B cell (primary cell): ENCODE measurements at regions not wholly inside any gene's neighbourhood (a gene's known extent, or its start where the extent isn't known, plus 50 kb on each side); places are given as distances from the start of the nearest gene placed in this dataset.

Experiments
- ATAC-seq: fragments of 200-7000 bp; cut with Tn5 transposase; one replicate; pipeline ENCODE4 v1.10.0; 2021; ENCODE audit warnings: low read depth, mild to moderate bottlenecking, moderate number of reproducible peaks, moderate library complexity
- CTCF ChIA-PET: fragments of 350-600 bp; sonication (Branson Sonifier 250); formaldehyde crosslinking; loops from one replicate; lab custom pipeline; 2021; ENCODE audit warnings: antibody characterized with exemption, inconsistent platforms; lab: Charles Lee
- POLR2A ChIA-PET: fragments of 350-600 bp; sonication (Branson Sonifier 250); formaldehyde crosslinking; loops from one replicate; lab custom pipeline; 2021; ENCODE audit warnings: antibody characterized with exemption; lab: Charles Lee
- DNase-seq: peaks from one replicate; pipeline ENCODE4 v3.0.0; 2013
- H2AFZ ChIP-seq: 2 replicates; pipeline ENCODE4 v1.6.1; 2012; ENCODE audit warnings: mild to moderate bottlenecking, low read depth, low read length; ENCODE audit not compliant: insufficient read depth, poor library complexity, severe bottlenecking
- H3K27ac ChIP-seq, 2 donors: 1 replicate in 1 of 2; 2 replicates in 1 of 2; pipeline ENCODE4 v1.5.1; 2012 to 2013; ENCODE audit warnings: low read length in 2 of 2, mild to moderate bottlenecking in 2 of 2, moderate library complexity in 1 of 2
- H3K27me3 ChIP-seq, 4 experiments: fragments of 200-600 bp in 1 of 4; sonication (generic) in 1 of 4; replicated peaks in 1 of 4; 1 replicate in 2 of 4; 2 replicates in 2 of 4; pipeline versions ENCODE4 v1.6.1 to v1.7.0; 2013 to 2016; ENCODE audit warnings: low read length in 3 of 4, mild to moderate bottlenecking in 2 of 4, mixed read lengths in 1 of 4, moderate library complexity in 1 of 4; ENCODE audit not compliant: insufficient read depth in 4 of 4, control insufficient read depth in 3 of 4; ENCODE audit errors: control extremely low read depth in 1 of 4
- H3K36me3 ChIP-seq, 2 experiments: replicated peaks in 1 of 2; 1 replicate in 1 of 2; 2 replicates in 1 of 2; pipeline versions ENCODE4 v1.6.1 to v1.7.1; 2013; ENCODE audit warnings: low read length in 1 of 2; ENCODE audit not compliant: insufficient read depth in 2 of 2, control insufficient read depth in 1 of 2; ENCODE audit errors: control extremely low read depth in 1 of 2, extremely low read depth in 1 of 2
- H3K4me1 ChIP-seq, 2 donors: fragments of 200-600 bp in 1 of 2; sonication (generic) in 1 of 2; 1 replicate in 1 of 2; 2 replicates in 1 of 2; pipeline versions ENCODE4 v1.5.1 to v1.6.1; 2013 to 2017; ENCODE audit warnings: low read length in 2 of 2; ENCODE audit not compliant: control insufficient read depth in 2 of 2, insufficient read depth in 2 of 2
- H3K4me2 ChIP-seq: replicated peaks from 2 replicates; pipeline ENCODE3; 2012; ENCODE audit warnings: mild to moderate bottlenecking, low read depth, low read length; ENCODE audit not compliant: poor library complexity, severe bottlenecking
- H3K4me3 ChIP-seq, 5 experiments: fragments of 200-600 bp in 1 of 5; sonication (generic) in 1 of 5; 1 replicate in 3 of 5; 2 replicates in 2 of 5; pipeline versions ENCODE4 v1.5.1 to v1.7.0; 2011 to 2016; ENCODE audit warnings: low read length in 4 of 5, mild to moderate bottlenecking in 4 of 5, low read depth in 2 of 5, control low read depth in 1 of 5, moderate library complexity in 1 of 5; ENCODE audit not compliant: insufficient read depth in 1 of 5; ENCODE audit errors: control extremely low read depth in 1 of 5, extremely low read depth in 1 of 5
- H3K79me2 ChIP-seq: fragments of 200-600 bp; sonication (generic); one replicate; pipeline ENCODE4 v1.6.0; 2016; ENCODE audit warnings: low read length; ENCODE audit not compliant: control insufficient read depth, insufficient read depth
- H3K9ac ChIP-seq: fragments of 200-600 bp; sonication (generic); 2 replicates; pipeline ENCODE4 v1.6.1; 2017; ENCODE audit warnings: mild to moderate bottlenecking, low read length, moderate library complexity
- H3K9me3 ChIP-seq, 3 donors: one replicate each; pipeline versions ENCODE4 v1.6.1 to v1.7.1; 2013; ENCODE audit warnings: low read length in 2 of 3; ENCODE audit not compliant: control insufficient read depth in 2 of 3, insufficient read depth in 1 of 3; ENCODE audit errors: control extremely low read depth in 1 of 3
- H4K20me1 ChIP-seq: 2 replicates; pipeline ENCODE4 v1.6.0; 2012; ENCODE audit warnings: mild to moderate bottlenecking, low read length; ENCODE audit not compliant: insufficient read depth, control insufficient read depth, poor library complexity, severe bottlenecking
- H3K27ac Mint-ChIP-seq: one replicate; pipeline ENCODE4 v1.8.0; 2021; ENCODE audit warnings: mixed read lengths
- H3K27me3 Mint-ChIP-seq: one replicate; pipeline ENCODE4 v1.8.0; 2021; ENCODE audit warnings: mixed read lengths
- H3K4me1 Mint-ChIP-seq: one replicate; pipeline ENCODE4 v1.8.0; 2021; ENCODE audit warnings: mixed read lengths
- H3K4me3 Mint-ChIP-seq: one replicate; pipeline ENCODE4 v1.8.0; 2021; ENCODE audit warnings: mixed read lengths
- H3K9me3 Mint-ChIP-seq: one replicate; pipeline ENCODE4 v1.8.0; 2022; ENCODE audit warnings: mixed read lengths; ENCODE audit not compliant: insufficient read depth
- CTCF ChIP-seq: fragments of 200-600 bp; IDR thresholded peaks from one replicate; pipeline ENCODE4 v1.8.0; 2022; ENCODE audit warnings: antibody characterized with exemption, mild to moderate bottlenecking
- EZH2 ChIP-seq: IDR thresholded peaks from 2 replicates; pipeline ENCODE4 v1.6.1; 2012; ENCODE audit warnings: borderline replicate concordance, low read depth, mild to moderate bottlenecking, moderate library complexity, low read length; ENCODE audit not compliant: insufficient read depth, poor library complexity, severe bottlenecking
- WGBS: methylation state at CpG from one replicate; pipeline ENCODE4 v1.1.5; 2013; ENCODE audit warnings: missing lambda C conversion rate; ENCODE audit not compliant: insufficient coverage; 5-methylcytosine and 5-hydroxymethylcytosine counted together
- intact Hi-C: fragments of 100-400 bp; cut with micrococcal nuclease; formaldehyde crosslinking; loops from one replicate; pipeline ENCODE4 v1.10.0; 2022

GRCh38 chr4:177562859-177563258 is 120.6 kb upstream of the AGA start:
- DNase-seq, result no peak
- Mint-ChIP-seq H3K4me3 (no peak overlapping the region), H3K27me3 (no peaks in the 10 kb centered on the region), H3K4me1 (no peaks in the 10 kb centered on the region), H3K9me3 (no peaks in the 10 kb centered on the region), H3K27ac (no peak overlapping the region)
- no peak overlapping the region for H3K27ac ChIP-seq
- no peaks in the 10 kb centered on the region for H3K27me3 ChIP-seq
- H3K4me2 ChIP-seq, result no peak overlapping the region
- H3K4me3 ChIP-seq, result no peak overlapping the region
- POLR2A ChIA-PET, result no interaction called here
- H3K4me1 ChIP-seq, result no peaks in the 10 kb centered on the region
- H4K20me1 ChIP-seq, result no peaks in the 10 kb centered on the region
- H2AFZ ChIP-seq, result no peak overlapping the region
- no peak overlapping the region for H3K9ac ChIP-seq
- no peaks in the 10 kb centered on the region for H3K79me2 ChIP-seq
- no peaks in the 10 kb centered on the region for H3K36me3 ChIP-seq
- no peak for ATAC-seq
- intact Hi-C loops, result no loop called here
- CTCF ChIA-PET, result no interaction called here
- TF ChIP-seq CTCF, result no peak
- no peak for TF ChIP-seq EZH2
- peaks cover 0 to 4% (median 0%) of the 10 kb centered on the region in 3 donors for H3K9me3 ChIP-seq
- no CpG with 5 or more reads among the region's 1 CpG for WGBS

GRCh38 chr4:177566691-177567090 is 124.5 kb upstream of the AGA start:
- Mint-ChIP-seq H3K27ac (no peak overlapping the region), H3K4me3 (no peak overlapping the region), H3K27me3 (no peaks in the 10 kb centered on the region), H3K9me3 (no peaks in the 10 kb centered on the region), H3K4me1 (no peaks in the 10 kb centered on the region)
- Histone ChIP-seq H3K27me3 (no peaks in the 10 kb centered on the region), H4K20me1 (no peaks in the 10 kb centered on the region), H3K79me2 (no peaks in the 10 kb centered on the region), H3K4me1 (no peaks in the 10 kb centered on the region), H2AFZ (no peak overlapping the region), H3K9ac (no peak overlapping the region), H3K36me3 (no peaks in the 10 kb centered on the region), H3K4me3 (no peak overlapping the region), H3K27ac (no peak overlapping the region), H3K9me3 (no peaks in the 10 kb centered on the region), H3K4me2 (no peak overlapping the region)
- CTCF ChIA-PET, result no interaction called here
- intact Hi-C loops, result no loop called here
- TF ChIP-seq CTCF, result no peak
- no peak for TF ChIP-seq EZH2
- no peak for ATAC-seq
- WGBS, result 84% methylated on average over 3 of the region's 5 CpGs
- DNase-seq, result no peak
- POLR2A ChIA-PET, result no interaction called here
